Neural progenitor cell (in vitro differentiated cells): ENCODE measurements at regions not wholly inside any gene's neighbourhood (a gene's known extent, or its start where the extent isn't known, plus 50 kb on each side); places are given as distances from the start of the nearest gene placed in this dataset.
"Not testable (repeated sequence)": the region's sequence is repeated elsewhere in the genome, so short reads cannot be mapped to it uniquely, and the experiment has no call there.

Experiments used
- DNase-seq: peaks from one replicate; pipeline ENCODE4 v3.0.0-alpha.2; 2016; ENCODE audit warnings: low spot score
- H2AFZ ChIP-seq: fragments of 200-600 bp; sonication (generic); replicated peaks from 2 replicates; pipeline ENCODE4 v1.6.1; 2016; ENCODE audit warnings: antibody characterized with exemption
- H3F3A ChIP-seq: fragments of 200-600 bp; sonication (generic); 2 replicates; pipeline ENCODE4 v1.6.1; 2016; ENCODE audit warnings: antibody characterized with exemption, low read depth
- H3K27ac ChIP-seq: fragments of 200-600 bp; sonication (generic); 2 replicates; pipeline ENCODE4 v1.5.1; 2016; ENCODE audit warnings: mild to moderate bottlenecking
- H3K27me3 ChIP-seq: fragments of 200-600 bp; sonication (generic); 2 replicates; pipeline ENCODE4 v1.6.1; 2016; ENCODE audit warnings: mild to moderate bottlenecking, moderate library complexity
- H3K36me3 ChIP-seq: fragments of 200-600 bp; sonication (generic); 2 replicates; pipeline ENCODE4 v1.5.1; 2016
- H3K4me1 ChIP-seq: fragments of 200-600 bp; sonication (generic); 2 replicates; pipeline ENCODE4 v1.6.1; 2016; ENCODE audit warnings: mixed run types
- H3K4me2 ChIP-seq: fragments of 200-600 bp; sonication (generic); 2 replicates; pipeline ENCODE4 v1.6.1; 2016
- H3K4me3 ChIP-seq: fragments of 200-600 bp; sonication (generic); 2 replicates; pipeline ENCODE4 v1.5.1; 2016
- H3K79me2 ChIP-seq: fragments of 200-600 bp; sonication (generic); 2 replicates; pipeline ENCODE4 v1.6.1; 2016; ENCODE audit warnings: low read depth
- H3K9ac ChIP-seq: fragments of 200-600 bp; sonication (generic); 2 replicates; pipeline ENCODE4 v1.6.1; 2016
- H3K9me3 ChIP-seq: fragments of 200-600 bp; sonication (generic); 2 replicates; pipeline ENCODE4 v1.5.1; 2016; ENCODE audit warnings: low read depth
- H4K20me1 ChIP-seq: fragments of 200-600 bp; sonication (generic); 2 replicates; pipeline ENCODE4 v1.6.1; 2016; ENCODE audit warnings: low read depth
- H3K27ac Mint-ChIP-seq: 3 replicates; pipeline ENCODE4 v1.8.0; 2021; ENCODE audit warnings: mixed read lengths
- H3K27me3 Mint-ChIP-seq: 2 replicates; pipeline ENCODE4 v1.8.0; 2022; ENCODE audit warnings: low read depth, mild to moderate bottlenecking, inconsistent platforms, moderate library complexity, mixed read lengths; ENCODE audit not compliant: insufficient read depth
- H3K36me3 Mint-ChIP-seq: 3 replicates; pipeline ENCODE4 v1.8.0; 2021; ENCODE audit warnings: mixed read lengths
- H3K4me1 Mint-ChIP-seq: 3 replicates; pipeline ENCODE4 v1.8.0; 2021; ENCODE audit warnings: mixed read lengths
- H3K4me3 Mint-ChIP-seq: 3 replicates; pipeline ENCODE4 v1.8.0; 2021; ENCODE audit warnings: mild to moderate bottlenecking, moderate library complexity, mixed read lengths
- H3K9me3 Mint-ChIP-seq: 3 replicates; pipeline ENCODE4 v1.8.0; 2020; ENCODE audit warnings: mixed read lengths
- EZH2 ChIP-seq: fragments of 200-600 bp; sonication (generic); IDR thresholded peaks from 2 replicates; pipeline ENCODE4 v1.6.1; 2017; ENCODE audit warnings: antibody characterized with exemption, mild to moderate bottlenecking, moderate library complexity
- EZH2phosphoT487 ChIP-seq: fragments of 200-600 bp; sonication (generic); IDR thresholded peaks from 2 replicates; pipeline ENCODE4 v1.6.1; 2017; ENCODE audit warnings: antibody characterized with exemption
- TF ChIP-seq, protein P1 (sequence below): fragments of 200-600 bp; sonication (generic); IDR thresholded peaks from 2 replicates; pipeline ENCODE4 v1.5.1; 2017; ENCODE audit warnings: antibody characterized with exemption, mild to moderate bottlenecking

GRCh38 chr4:19187096-19187495, 1064.6 kb upstream of the SLIT2 start:
- Mint-ChIP-seq H3K4me3 (no peak overlapping the region), H3K27ac (no peak overlapping the region), H3K36me3 (no peaks in the 10 kb centered on the region), H3K4me1 (peaks cover 10% of the 10 kb centered on the region), H3K9me3 (peaks cover 8% of the 10 kb centered on the region), H3K27me3 (peaks cover 6% of the 10 kb centered on the region)
- no peaks in the 10 kb centered on the region for H3K9me3 ChIP-seq
- no peak overlapping the region for H2AFZ ChIP-seq
- H3K4me2 ChIP-seq, result no peak overlapping the region
- no peaks in the 10 kb centered on the region for H3F3A ChIP-seq
- H3K4me3 ChIP-seq, result no peak overlapping the region
- H3K27me3 ChIP-seq, result no peaks in the 10 kb centered on the region
- DNase-seq, result no peak
- H3K36me3 ChIP-seq, result no peaks in the 10 kb centered on the region
- no peaks in the 10 kb centered on the region for H3K4me1 ChIP-seq
- H3K27ac ChIP-seq, result no peak overlapping the region
- H4K20me1 ChIP-seq, result no peaks in the 10 kb centered on the region
- no peaks in the 10 kb centered on the region for H3K79me2 ChIP-seq
- TF ChIP-seq EZH2 (no peak), EZH2phosphoT487 (no peak)
- TF ChIP-seq, protein P1, sequence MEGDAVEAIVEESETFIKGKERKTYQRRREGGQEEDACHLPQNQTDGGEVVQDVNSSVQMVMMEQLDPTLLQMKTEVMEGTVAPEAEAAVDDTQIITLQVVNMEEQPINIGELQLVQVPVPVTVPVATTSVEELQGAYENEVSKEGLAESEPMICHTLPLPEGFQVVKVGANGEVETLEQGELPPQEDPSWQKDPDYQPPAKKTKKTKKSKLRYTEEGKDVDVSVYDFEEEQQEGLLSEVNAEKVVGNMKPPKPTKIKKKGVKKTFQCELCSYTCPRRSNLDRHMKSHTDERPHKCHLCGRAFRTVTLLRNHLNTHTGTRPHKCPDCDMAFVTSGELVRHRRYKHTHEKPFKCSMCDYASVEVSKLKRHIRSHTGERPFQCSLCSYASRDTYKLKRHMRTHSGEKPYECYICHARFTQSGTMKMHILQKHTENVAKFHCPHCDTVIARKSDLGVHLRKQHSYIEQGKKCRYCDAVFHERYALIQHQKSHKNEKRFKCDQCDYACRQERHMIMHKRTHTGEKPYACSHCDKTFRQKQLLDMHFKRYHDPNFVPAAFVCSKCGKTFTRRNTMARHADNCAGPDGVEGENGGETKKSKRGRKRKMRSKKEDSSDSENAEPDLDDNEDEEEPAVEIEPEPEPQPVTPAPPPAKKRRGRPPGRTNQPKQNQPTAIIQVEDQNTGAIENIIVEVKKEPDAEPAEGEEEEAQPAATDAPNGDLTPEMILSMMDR, result no peak
- no peak overlapping the region for H3K9ac ChIP-seq

DNA sequence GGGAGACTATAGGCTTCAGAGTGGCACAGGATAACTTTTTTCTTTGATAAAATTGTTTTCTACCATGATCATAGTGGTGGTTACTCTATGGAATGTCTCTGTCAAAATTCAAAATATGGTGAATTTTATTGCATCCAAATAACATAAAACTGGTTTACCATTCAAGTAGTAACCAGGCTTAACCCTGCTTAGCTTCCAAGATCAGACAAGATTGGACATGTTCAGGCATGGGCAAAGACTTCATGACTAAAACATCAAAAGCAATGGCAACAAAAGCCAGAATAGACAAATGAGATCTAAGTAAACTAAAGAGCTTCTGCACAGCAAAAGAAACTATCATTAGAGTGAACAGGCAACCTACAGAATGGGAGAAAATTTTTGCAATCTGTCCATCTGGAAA, 1070.1 kb upstream of the SLIT2 start:
- H3K36me3 Mint-ChIP-seq, H4K20me1 ChIP-seq, H2AFZ ChIP-seq, H3K4me2 ChIP-seq, H3F3A ChIP-seq, H3K27me3 Mint-ChIP-seq, H3K4me3 Mint-ChIP-seq, H3K4me3 ChIP-seq, H3K27ac ChIP-seq, H3K36me3 ChIP-seq, H3K9ac ChIP-seq, H3K4me1 Mint-ChIP-seq, H3K27me3 ChIP-seq, H3K4me1 ChIP-seq, H3K9me3 ChIP-seq, DNase-seq, H3K9me3 Mint-ChIP-seq, H3K79me2 ChIP-seq, H3K27ac Mint-ChIP-seq: not testable (repeated sequence)

GRCh38 chr4:19178835-19179234, 1072.9 kb upstream of the SLIT2 start:
- peaks cover 7% of the 10 kb centered on the region for H3K9me3 Mint-ChIP-seq
- Histone ChIP-seq H3K79me2 (no peaks in the 10 kb centered on the region), H3K4me3 (no peak overlapping the region), H3K9ac (no peak overlapping the region), H3K4me1 (no peaks in the 10 kb centered on the region), H3K27me3 (no peaks in the 10 kb centered on the region), H3F3A (no peaks in the 10 kb centered on the region), H2AFZ (no peak overlapping the region), H3K4me2 (no peak overlapping the region), H3K9me3 (no peaks in the 10 kb centered on the region), H4K20me1 (no peaks in the 10 kb centered on the region), H3K27ac (no peak overlapping the region), H3K36me3 (no peaks in the 10 kb centered on the region)
- no peaks in the 10 kb centered on the region for H3K4me1 Mint-ChIP-seq
- TF ChIP-seq, protein P1, result no peak
- TF ChIP-seq EZH2phosphoT487, result no peak
- TF ChIP-seq EZH2, result no peak
- no peaks in the 10 kb centered on the region for H3K36me3 Mint-ChIP-seq
- no peak overlapping the region for H3K4me3 Mint-ChIP-seq
- H3K27me3 Mint-ChIP-seq, result no peaks in the 10 kb centered on the region
- no peak for DNase-seq
- H3K27ac Mint-ChIP-seq, result no peak overlapping the region

DNA sequence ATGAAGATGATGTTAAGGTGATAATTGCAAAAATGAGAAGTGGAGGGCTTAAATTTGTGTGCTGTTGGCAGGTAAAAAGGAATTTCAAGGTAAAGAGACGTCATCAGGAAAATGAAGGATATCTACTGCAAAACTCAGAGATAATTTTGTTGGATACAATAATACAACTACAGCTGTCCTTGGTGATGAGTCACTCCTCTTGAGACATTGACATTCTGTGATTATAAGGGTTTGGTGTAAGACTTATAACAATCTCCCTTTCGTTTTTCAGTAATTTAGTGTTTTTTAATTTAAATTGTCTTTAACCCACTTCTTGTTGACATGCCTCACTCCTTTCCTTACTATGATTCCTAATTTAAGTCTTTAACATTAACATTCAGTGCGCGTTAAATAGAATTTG, 1074.1 kb upstream of the SLIT2 start:
- Histone ChIP-seq H3K9me3 (no peaks in the 10 kb centered on the region), H3K36me3 (no peaks in the 10 kb centered on the region), H4K20me1 (no peaks in the 10 kb centered on the region), H3K4me2 (no peak overlapping the region), H3F3A (no peaks in the 10 kb centered on the region), H3K27ac (no peak overlapping the region), H3K79me2 (no peaks in the 10 kb centered on the region), H3K4me3 (no peak overlapping the region), H3K27me3 (no peaks in the 10 kb centered on the region), H3K9ac (no peak overlapping the region), H2AFZ (no peak overlapping the region), H3K4me1 (no peaks in the 10 kb centered on the region)
- TF ChIP-seq EZH2 (no peak), EZH2phosphoT487 (no peak)
- TF ChIP-seq, protein P1, result no peak
- Mint-ChIP-seq H3K36me3 (no peaks in the 10 kb centered on the region), H3K9me3 (peaks cover 6% of the 10 kb centered on the region), H3K4me1 (no peaks in the 10 kb centered on the region), H3K27ac (no peak overlapping the region), H3K27me3 (no peaks in the 10 kb centered on the region), H3K4me3 (no peak overlapping the region)
- DNase-seq, result no peak
